Transverse colon (tissue), 4 donors: ENCODE measurements at regions not wholly inside any gene's neighbourhood (a gene's known extent, or its start where the extent isn't known, plus 50 kb on each side); places are given as distances from the start of the nearest gene placed in this dataset.

Experiments
- CTCF ChIP-seq, 5 experiments: fragments of 200-600 bp in 3 of 5; fragments of 450-650 bp in 2 of 5; sonication (generic) in 3 of 5; IDR thresholded peaks; 1 replicate in 2 of 5; 2 replicates in 3 of 5; pipeline ENCODE4 v1.5.1; 2016 to 2017; ENCODE audit warnings: antibody characterized with exemption in 5 of 5, inconsistent platforms in 3 of 5, mild to moderate bottlenecking in 2 of 5, moderate library complexity in 1 of 5
- POLR2AphosphoS5 ChIP-seq, 3 donors: sonication (generic); formaldehyde crosslinking; IDR thresholded peaks; one replicate each; pipeline ENCODE4 v1.6.1; 2016; ENCODE audit warnings: antibody characterized with exemption in 3 of 3

- no peak for TF ChIP-seq CTCF (IDR thresholded peaks at IDR 0.05)
- no peak for TF ChIP-seq POLR2AphosphoS5 (IDR thresholded peaks at IDR 0.05)
Measured at GRCh38 chr11:69385832-69386427, 92.0 kb downstream of the MYEOV start.
